ENCODE measurements at regions not wholly inside any gene's neighbourhood (a gene's known extent, or its start where the extent isn't known, plus 50 kb on each side); places are given as distances from the start of the nearest gene placed in this dataset.

DNA sequence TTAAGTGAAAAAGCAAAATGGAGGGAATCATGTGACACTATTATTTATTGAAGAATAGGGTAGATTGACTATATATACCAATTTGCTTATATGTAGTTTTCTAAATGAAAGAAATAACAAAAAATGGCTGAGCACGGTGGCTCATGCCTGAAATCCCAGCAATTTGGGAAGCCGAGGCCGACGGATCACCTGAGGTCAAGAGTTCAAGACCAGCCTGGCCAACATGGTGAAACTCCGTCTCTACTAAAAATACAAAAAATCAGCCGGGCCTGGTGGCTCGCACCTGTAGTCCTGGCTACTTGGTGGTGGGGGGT is 59.3 kb upstream of the MYCN start:
- H3K4me3 ChIP-seq (ENCODE audit: low read depth, low read length): no peak overlapping the region
- no peak for DNase-seq (ENCODE audit: low read depth)
- TF ChIP-seq, protein P1, sequence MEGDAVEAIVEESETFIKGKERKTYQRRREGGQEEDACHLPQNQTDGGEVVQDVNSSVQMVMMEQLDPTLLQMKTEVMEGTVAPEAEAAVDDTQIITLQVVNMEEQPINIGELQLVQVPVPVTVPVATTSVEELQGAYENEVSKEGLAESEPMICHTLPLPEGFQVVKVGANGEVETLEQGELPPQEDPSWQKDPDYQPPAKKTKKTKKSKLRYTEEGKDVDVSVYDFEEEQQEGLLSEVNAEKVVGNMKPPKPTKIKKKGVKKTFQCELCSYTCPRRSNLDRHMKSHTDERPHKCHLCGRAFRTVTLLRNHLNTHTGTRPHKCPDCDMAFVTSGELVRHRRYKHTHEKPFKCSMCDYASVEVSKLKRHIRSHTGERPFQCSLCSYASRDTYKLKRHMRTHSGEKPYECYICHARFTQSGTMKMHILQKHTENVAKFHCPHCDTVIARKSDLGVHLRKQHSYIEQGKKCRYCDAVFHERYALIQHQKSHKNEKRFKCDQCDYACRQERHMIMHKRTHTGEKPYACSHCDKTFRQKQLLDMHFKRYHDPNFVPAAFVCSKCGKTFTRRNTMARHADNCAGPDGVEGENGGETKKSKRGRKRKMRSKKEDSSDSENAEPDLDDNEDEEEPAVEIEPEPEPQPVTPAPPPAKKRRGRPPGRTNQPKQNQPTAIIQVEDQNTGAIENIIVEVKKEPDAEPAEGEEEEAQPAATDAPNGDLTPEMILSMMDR (IDR thresholded peaks at IDR 0.05; ENCODE audit: control insufficient read depth, extremely low read depth, insufficient read depth): no peak

DNA sequence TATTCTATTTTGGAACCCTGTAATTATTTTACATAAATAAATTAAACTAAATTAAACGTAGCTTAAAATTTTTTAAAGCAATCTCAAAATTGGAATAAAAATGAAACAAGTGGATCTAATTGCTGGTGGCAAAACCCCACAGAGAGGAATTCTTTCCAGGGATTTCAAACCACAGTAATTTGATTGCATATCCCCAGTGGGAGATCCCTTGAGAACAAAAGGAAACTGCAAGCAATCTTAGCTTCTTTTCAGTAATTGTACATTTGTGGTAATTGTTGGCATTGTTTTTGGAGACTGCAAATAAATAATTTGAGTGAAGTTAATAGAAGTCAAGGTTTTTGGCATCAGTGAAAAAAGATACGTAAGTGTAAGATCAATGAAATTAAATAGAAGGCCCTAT is 58.7 kb upstream of the MYCN start:
- TF ChIP-seq, protein P1 (IDR thresholded peaks at IDR 0.05; ENCODE audit: control insufficient read depth, extremely low read depth, insufficient read depth): no peak
- H3K4me3 ChIP-seq (ENCODE audit: low read depth, low read length): no peak overlapping the region
- DNase-seq (ENCODE audit: low read depth): no peak

- H3K4me3 ChIP-seq (ENCODE audit: low read depth, low read length): no peak overlapping the region
- TF ChIP-seq, protein P1 (IDR thresholded peaks at IDR 0.05; ENCODE audit: control insufficient read depth, extremely low read depth, insufficient read depth): no peak
- no peak for DNase-seq (ENCODE audit: low read depth)
Measured at GRCh38 chr2:15882761-15883497, 57.4 kb upstream of the MYCN start.

DNA sequence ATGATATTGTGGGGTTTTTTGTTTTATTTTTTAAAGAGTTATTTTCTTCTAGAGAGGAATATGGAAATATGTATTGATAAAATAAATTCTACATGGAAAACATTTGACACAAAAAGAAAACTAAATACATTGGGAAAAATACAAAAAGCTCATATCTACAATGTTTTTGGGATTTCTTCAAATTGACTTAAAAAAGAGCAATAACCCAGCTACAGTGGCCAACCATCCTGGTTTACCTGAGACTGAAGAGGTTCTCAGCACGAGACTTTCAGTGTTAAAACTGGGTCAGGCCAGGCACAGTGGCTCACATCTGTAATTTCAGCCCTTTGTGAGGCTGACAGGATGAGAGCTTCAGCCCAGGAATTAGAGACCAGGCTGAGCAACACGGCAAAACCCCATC is 56.7 kb upstream of the MYCN start:
- no peak for DNase-seq (ENCODE audit: low read depth)
- H3K4me3 ChIP-seq (ENCODE audit: low read depth, low read length): no peak overlapping the region
- TF ChIP-seq, protein P1 (IDR thresholded peaks at IDR 0.05; ENCODE audit: control insufficient read depth, extremely low read depth, insufficient read depth): no peak

DNA sequence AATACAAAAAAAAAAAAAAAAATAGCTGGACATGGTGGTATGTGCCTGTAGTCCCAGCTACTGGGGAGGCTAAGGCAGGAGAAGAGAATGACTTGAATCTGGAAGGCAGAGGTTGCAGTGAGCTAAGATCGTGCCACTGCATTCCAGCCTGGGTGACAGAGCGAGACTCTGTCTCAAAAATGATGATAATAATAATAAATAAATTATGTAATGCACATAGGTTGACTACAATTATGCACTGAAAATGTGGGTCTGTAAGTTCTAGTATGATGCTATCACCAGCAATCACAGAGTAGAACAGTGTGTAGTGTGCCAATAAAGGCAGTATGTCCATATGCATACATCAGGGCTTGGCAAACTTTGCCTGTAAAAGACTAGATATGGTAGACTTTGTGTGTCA is 55.6 kb upstream of the MYCN start:
- TF ChIP-seq, protein P1 (IDR thresholded peaks at IDR 0.05; ENCODE audit: control insufficient read depth, extremely low read depth, insufficient read depth): no peak
- DNase-seq (ENCODE audit: low read depth): no peak
- no peak overlapping the region for H3K4me3 ChIP-seq (ENCODE audit: low read depth, low read length)

- TF ChIP-seq, protein P1 (IDR thresholded peaks at IDR 0.05; ENCODE audit: control insufficient read depth, extremely low read depth, insufficient read depth): no peak
- no peak overlapping the region for H3K4me3 ChIP-seq (ENCODE audit: low read depth, low read length)
- DNase-seq (ENCODE audit: low read depth): no peak
Measured at GRCh38 chr2:15886231-15886630, 54.1 kb upstream of the MYCN start.

All from LNCaP clone FGC (cell line).